Stimulated activated CD4-positive, alpha-beta T cell treated with anti-CD3 and anti-CD28 coated beads, TNF-alpha, amount 100 ng/mL, for 48 hours (primary cell): ENCODE measurements at regions not wholly inside any gene's neighbourhood (a gene's known extent, or its start where the extent isn't known, plus 50 kb on each side); places are given as distances from the start of the nearest gene placed in this dataset.
A peak's percentile ranks its signal among the peaks of the same experiment; 100 is the strongest.

Source experiments
- DNase-seq, 3 donors: peaks; one replicate each; pipeline ENCODE4 v3.0.0-alpha.2; 2020; ENCODE audit warnings: low read depth in 3 of 3

DNA sequence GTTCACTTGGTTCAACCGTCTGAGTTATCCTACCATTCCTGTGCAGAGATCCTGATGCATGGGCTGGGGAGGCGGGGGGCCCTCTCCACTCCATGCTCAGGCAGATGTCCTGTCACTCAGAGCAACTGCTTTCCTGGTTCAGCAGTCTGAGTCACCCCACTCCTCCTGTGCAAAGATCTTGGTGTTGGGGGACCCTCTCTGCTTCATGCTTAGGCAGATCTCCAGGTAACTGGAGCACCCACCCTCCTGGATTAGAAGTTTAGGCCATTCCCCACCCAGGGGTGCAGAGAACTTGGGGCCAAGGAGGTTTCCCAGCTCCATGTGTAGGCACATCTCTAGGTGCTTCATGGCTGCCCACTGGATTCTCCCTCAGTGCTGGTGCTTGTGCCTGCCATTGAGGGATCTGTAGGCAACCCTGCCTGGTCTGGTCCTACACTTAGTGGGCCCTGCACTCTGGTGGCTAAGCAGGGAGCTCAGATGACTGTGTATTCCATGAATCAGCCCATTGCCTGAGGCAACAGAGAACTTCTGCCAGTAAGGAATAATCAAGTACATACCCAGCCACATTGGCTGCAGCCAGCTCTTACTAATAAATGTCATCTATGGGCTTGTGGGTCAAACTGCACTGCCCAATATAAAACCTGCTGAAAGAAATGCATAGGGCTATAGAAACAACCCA is 465.4 kb upstream of the THBS1 start:
- no peak for DNase-seq

DNA sequence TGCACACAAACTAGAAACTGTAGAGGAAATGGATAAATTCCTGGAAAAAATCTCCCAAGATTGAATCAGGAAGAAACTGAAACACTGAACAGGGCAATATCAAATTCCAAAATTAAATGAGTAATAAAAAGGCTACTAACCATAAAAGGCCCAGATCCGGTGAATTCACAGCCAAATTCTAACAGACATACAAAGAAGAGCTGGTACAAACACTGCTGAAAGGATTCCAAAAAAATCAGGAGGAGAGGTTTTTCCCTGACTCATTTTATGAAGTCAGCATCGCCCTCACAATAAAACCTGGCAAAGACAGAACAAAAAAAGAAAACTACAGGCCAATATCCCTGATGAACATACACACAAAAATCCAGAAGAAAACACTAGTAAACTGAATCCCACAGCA is 462.4 kb upstream of the THBS1 start:
- no peak for DNase-seq

DNA sequence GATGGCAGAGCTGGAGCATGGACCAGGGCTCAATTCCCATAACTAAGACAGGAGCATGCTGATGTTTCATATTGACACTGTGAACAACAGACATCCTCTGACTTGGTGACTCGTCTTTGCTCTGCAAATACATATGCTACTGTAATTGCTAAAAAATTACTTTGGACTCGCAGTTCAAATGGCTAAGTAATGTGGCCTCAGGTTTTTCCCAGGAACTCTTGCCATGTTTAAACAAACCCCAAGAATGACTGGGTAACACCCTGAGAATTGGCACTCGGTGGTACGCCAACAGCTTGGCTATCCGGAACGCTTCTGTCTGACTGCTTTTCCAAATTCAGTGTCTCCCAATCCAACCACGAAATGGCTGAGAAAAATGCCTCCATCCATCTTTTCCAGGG is 456.7 kb upstream of the THBS1 start:
- DNase-seq: no peak

DNA sequence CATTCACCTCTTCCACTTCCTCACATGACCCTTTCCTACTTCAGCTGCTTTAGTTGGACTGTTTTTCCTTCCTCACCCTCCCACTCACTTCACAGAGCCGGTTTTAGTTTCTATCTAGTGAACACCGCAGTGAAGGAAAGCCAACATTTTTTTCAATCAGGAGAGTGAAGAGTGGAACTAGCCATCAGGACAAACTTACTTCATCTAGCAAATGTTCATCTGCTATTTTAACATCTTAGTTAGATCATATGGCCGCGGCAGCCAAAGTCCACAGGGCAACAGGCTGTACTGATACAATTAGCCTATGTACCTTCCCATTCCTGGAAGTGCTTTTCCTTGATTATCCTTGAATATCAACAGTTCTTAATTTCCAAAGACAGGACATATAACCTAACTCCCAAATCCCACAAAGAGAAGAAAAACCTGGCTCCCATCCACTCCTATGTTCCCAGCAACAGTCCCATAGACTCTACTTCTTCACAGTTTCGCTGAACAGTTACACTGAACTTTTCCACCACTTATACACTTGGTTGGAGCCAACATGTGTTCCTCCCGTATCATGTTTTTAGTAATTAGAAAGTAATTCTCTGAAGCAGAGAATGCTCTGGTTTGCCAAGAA is 456.2 kb upstream of the THBS1 start:
- no peak for DNase-seq

DNA sequence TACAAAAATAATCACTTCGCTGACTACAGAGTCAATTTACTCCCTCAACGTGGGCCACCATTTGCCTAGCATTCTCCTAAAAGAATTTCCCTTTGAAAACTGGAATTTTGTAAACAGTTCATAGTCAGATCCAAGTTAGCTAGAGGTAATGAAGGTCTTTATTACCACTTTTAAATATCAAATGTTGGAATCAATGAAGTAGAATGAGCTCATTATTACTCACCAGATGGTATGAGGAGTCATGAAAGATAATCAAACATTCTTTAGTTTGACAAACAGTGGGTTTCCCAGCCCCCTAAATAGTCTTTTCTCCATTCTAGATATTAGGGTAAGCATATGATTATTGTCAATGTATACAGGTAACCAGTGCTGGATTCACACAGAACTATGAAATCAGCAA is 455.7 kb upstream of the THBS1 start:
- DNase-seq: no peak

DNA sequence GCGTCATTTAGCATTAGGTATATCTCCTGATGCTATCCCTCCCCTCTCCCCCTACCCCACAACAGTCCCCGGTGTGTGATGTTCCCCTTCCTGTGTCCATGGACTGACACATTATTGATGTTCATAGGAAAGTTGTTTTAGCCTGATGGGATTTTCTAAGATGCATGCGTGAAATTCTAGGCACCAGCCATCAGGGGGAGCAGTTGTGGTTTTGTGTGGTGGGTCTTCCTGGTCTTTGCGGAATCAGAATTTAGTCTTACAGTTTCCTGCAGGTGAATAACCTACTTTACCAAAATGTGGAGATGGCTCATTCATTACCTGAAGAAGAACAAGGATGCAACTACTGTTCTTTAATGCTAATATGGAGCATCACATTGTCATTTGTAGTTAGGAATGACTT is 455.0 kb upstream of the THBS1 start:
- peak in 1 of 3 donors; percentile 15 for DNase-seq

DNA sequence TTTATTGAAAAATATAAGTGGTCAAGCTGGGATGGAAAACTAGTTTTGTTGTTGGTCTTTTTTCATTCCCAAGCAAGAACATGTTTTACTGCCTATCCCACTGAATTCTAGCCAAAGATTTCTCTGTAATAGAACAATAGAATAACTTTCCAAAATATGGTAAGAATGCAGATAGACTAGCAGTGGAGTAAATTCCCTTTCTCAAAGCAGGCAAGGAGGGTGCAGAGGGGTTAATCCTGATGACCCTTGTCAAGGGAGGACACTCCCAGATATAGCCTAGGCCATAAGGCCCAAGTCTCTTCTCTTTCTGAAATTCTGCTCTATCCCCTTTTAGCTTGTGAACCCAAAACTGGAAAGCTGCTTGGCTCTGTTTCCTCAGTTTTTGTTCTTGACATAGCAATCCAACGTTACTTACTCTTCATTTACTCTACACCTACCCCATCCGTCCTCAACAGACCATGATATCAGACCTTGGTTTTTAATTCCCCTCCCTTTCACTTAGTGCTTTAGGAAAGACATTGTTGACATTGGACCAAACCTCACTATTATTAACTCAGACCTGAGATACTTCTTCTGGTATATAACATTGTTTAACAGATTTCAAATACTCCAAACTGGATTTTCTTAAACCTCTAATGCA is 453.6 kb upstream of the THBS1 start:
- no peak for DNase-seq

DNA sequence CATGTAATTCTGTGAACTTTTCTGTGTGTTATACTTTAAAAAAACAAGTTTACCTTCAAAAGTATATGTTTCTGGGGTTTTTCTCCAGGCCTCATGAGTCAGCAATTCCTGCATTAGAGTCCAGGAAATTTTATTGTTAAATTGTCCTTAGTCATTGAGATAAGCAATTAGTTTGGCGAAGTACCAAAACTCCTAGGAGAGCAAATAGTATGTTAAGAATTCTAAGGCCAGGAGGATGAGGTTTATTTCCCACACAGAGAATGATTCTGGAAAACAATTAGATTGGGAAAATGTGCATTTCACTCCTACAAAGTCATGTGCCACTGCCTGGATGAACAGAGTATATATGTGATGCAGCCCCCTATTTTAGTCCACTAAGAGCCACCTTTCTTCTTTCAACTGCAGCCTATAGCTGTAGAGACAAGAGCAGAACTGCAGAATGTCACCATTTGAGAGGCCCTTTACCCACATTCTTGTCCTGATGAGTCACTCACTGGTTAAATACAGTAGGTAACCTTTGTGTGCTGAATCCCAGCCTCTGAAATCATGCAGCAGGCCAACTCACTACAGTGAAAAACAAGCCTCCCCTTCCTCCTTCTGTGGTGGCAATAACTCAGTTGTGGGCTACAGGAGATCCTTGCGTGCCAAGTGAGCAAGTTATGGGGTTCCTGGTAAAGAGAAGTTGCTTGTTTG is 452.8 kb upstream of the THBS1 start:
- no peak for DNase-seq

DNA sequence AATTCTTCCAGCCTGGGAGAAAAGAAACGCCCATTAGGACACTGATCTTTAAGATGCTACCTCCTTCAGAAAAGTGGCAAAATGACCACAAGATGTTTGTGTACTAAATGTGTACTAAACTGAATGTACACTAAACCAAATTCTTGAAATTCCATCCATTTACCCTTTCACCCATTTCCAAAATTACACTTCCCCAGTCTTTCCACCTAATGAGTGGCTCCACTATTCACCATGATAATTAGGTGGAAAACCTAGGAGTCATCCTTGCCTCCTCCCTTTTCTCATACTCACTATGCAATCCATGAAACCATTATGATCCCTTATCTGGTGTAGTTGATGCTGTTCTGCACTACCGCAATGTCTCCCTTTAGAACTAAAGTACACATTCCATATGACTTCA is 452.1 kb upstream of the THBS1 start:
- DNase-seq: no peak

DNA sequence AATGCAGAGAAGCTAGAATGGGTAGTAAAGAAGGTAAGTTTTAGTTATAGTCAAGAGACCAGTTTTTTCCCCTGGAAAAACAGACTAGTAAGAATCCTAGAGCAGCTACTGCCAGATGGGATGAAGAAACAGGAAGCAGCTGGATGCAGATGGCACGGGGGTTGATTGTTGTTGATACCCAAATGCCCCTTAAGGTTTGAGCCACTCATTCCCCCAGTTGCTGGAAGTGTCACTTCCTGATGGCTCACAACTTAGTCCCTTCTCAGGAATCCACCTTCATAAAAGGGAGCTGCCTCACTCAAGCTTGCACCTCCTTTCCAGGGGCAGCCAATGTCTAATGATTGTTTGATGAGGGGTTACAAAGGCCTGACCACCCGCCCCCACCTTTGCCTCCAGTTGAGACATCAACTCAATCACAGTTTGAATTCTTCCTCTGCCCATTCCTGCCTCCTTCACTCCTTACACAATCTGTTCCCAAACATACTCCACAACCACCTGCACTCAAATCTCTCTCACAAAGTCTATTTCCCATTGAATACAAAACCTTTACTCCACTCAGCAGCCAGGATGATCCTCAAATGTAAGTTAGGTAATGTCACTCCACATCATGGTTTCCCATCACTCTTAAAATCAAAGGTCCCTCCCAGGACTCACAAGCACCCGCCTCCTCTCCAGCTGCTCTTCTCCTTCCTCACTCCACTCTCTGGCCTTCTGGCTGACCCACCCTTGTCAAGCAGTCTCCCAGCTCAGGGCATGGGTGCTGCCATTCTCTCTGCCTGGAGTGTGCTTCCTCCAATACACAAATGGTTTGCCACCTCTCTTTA is 450.1 kb upstream of the THBS1 start:
- no peak for DNase-seq

DNA sequence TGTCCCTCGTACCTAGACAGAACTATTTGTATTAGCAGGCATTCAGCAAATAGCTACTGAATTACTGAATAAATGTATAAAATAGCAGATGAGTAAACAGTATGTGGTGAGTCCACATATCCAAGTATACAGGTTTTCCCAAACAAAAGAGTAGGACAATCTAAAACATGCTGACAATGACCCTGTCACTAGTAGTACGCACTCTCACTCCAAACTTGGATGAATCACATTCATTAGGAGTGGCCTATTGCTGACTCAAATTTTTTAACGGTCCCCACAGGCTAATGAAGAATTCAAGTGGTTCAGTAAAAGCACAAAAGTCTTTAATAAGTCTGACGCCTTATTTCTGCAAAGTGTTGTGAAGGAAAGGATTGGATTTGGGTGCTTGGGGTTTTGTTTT is 449.3 kb upstream of the THBS1 start:
- no peak for DNase-seq

DNA sequence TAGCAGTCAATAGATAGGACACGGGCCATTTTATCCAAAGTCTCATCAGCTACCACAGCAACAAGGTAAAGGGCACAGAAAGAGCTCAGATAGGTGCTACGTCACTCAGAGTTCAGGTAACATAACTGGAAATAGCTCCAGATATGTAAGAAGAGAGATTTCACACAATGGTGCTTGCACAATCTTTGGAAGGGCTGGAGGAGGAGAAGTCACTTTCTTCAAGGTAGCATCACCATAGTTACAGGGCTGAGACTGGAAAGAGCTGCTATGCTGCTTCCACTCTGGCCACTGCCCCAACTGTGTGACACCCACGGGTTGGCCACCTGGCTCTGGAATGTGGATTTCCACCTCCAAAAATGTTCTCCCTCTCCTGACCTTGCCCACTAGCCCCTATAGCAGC is 448.8 kb upstream of the THBS1 start:
- no peak for DNase-seq

DNA sequence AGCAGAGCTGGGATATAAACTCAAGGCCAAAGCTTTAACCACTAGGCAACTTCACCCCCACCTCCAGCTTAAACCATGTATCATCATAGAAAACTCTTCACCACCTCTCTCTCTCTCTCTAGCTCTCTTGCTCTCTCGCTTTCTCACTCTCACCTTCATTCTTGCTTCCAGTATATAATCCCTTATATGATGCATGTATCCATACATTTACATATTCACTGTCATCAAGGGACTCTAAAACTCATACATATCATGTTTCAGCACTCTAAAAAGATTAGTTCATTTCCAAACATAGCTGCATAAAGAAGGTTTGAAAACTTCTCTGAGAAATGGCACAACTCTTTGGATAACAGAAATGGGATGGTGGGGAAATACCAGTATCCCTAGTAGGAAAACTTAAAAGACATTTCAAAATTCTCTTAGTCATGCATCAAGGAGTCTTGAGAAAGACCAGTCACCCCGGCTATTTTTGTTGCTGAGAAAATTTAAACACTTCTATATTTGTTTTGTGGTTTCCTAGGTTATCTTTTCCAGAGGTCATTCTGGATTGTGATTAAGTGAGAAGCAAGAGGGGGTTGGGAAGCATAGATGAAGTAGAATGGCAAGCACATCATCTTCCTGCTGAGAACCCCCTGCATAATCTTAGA is 447.8 kb upstream of the THBS1 start:
- DNase-seq: no peak

DNA sequence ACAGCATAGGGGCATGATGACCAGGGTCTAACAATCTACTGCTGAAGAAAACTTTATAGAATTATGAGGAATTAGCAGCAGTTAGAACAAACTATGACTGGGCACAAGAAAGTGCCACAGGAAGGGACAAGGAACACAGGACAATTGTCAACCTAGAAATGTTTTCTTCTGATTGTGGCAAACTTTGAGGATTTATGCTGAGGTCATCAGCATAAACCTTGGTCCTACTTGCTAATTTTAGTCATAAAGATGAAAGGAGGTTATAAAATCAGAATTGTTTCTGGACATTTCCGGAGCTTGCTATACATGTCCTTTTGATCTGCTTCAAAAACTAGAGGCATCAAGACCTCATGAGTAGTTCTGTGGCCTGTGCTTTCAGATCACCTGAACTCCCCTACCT is 446.6 kb upstream of the THBS1 start:
- DNase-seq: no peak

DNA sequence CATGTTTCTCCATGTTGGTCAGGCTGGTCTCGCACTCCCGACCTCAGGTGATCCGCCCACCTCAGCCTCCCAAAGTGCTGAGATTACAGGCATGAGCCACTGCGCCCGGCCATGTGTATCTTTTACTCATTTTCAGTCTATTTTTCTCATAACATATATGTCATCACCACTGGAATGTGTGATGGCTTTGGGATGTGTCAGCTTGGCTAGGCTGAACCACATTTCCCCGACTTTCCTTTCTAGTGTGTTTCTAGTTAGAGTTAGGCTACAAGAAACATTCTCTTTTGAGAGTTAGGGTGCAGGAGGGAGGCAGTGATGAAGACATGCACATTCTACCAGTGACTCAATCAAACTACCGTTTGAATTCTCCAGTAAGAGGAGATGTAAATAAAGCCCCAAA is 444.9 kb upstream of the THBS1 start:
- no peak for DNase-seq

DNA sequence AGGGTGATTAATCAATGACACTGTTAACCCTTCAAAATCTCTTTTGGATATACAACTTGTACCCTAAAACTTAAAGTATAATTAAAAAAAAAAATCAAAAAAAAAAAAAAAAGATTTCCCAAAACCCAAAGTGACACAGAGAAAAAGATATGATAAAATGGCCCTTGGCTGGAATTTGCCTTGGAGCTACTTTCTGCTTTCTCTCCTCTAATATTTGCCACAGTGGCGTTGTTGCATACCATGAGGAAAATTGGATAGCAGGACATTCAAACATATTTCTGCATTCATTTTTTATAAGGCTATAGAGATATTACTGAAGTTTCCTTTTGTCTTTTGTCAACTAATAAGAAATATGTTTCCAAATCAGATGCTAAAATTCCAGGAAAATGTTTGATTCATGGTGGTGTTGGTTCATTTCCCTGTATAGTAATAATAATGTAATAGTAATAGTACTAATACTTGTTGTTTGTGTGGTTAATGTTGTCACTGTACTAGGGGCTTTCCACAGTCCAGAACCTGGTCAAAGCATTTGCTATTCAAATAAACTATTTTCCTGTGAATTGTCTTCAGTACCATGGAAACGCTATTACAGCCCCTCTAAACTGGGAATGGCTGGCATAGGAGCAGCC is 441.3 kb upstream of the THBS1 start:
- no peak for DNase-seq

DNA sequence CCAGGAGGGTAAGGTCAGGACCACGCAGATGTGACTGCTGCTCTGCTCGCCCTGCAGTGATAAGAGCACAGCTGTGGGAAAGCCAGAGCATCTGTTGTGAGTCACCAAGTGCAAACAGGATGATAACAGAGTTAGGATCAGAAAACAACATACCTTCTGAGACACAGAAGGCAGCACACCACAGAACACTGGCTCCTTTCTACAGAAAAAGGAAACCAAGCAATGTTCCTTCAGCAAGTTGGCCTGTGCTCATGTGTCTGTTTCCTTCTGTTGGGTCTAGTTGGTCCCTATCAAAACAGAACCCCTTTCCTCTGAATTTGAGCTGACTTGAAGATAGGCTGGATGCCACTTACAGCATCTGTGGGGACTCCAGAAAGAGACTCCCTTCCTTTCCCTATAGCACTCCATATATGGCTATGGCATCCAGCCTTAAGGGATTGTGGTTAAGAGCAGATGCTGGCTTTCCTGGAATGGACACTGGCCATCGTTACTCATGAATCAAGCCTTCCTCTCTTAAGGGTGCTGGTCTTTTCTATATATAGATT is 440.7 kb upstream of the THBS1 start:
- no peak for DNase-seq

DNA sequence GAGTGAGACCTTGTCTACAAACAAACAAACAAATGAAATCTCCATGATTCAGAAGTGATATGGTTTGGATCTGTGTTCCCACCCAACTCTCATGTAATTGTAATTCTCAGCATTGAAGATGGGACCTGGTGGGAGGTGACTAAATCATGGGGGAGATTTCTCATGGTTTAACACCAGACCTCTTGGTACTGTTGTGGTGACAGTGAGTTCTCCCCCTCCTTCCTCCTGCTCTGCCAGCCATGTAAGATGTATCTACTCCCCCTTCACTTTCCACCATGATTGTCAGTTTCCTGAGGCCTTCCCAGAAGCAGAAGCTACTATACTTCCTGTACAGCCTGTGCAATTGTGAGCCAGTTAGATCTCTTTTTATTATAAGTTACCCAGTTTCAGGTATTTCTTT is 438.4 kb upstream of the THBS1 start:
- DNase-seq: no peak

DNA sequence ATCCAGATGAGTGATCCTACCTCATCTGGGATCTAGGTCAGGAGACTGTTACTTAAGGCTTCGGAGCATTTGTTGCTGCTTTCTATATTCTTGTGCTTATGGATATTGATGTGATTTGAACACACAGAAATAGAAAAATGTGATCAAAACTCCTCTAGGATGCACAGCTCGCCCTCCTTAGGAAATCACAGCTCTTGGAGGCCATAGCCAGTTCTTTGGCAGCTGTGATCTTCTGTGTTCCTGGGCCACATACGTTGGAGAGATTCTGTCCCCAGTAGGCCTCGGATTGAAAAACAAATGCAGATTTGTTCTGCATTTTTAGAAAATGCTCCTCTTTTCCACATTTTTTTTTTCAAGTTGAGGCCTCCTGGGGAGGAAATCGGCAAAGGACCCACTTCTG is 437.4 kb upstream of the THBS1 start:
- DNase-seq: no peak

DNA sequence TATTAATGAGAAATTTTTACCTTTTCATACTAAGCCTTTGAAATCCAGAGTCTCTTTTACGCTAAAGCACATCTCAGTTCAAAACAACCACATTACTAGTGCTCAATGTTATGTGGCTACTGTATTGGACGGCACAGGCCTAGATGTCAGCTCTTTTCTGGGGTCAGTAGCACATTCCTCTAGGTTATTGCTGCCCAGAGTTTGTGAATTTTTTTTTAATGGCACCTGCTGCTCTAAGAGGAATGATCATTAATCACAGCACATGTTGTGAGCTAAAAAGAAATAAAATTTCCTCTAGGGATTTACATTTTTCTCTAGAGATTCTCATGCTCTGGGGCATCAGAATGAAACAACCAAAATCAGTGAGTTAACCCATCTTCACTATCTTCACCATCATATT is 436.8 kb upstream of the THBS1 start:
- DNase-seq: no peak
